ENCODE measurements at regions not wholly inside any gene's neighbourhood (a gene's known extent, or its start where the extent isn't known, plus 50 kb on each side); places are given as distances from the start of the nearest gene placed in this dataset.
A peak's percentile ranks its signal among the peaks of the same experiment; 100 is the strongest.

GRCh38 chr3:177822681-177823096 is 625.4 kb upstream of the TBL1XR1 start:
- H3K4me3 ChIP-seq (ENCODE audit: low read depth, low read length): no peak overlapping the region
- no CpG with 5 or more reads among the region's 2 CpGs for WGBS (ENCODE audit: insufficient coverage)
- H3K9me3 ChIP-seq (ENCODE audit: control insufficient read depth, insufficient read depth, low read length): no peaks in the 10 kb centered on the region
- no peak overlapping the region for H3K27ac ChIP-seq (ENCODE audit: low read depth, low read length)
- peaks cover 5% of the 10 kb centered on the region for H3K4me1 ChIP-seq (ENCODE audit: control insufficient read depth, insufficient read depth, low read length)
- H3K27me3 ChIP-seq (ENCODE audit: control insufficient read depth, insufficient read depth, low read length): no peaks in the 10 kb centered on the region
- H3K36me3 ChIP-seq (ENCODE audit: control insufficient read depth, insufficient read depth, low read length): no peaks in the 10 kb centered on the region
- peak in 1 of 6 donors; percentile 39 for DNase-seq (ENCODE audit: low read depth in 4 of 6, low spot score in 6 of 6)

GRCh38 chr3:177823701-177824189 is 626.5 kb upstream of the TBL1XR1 start:
- H3K4me1 ChIP-seq (ENCODE audit: control insufficient read depth, insufficient read depth, low read length): peaks cover 5% of the 10 kb centered on the region

GRCh38 chr3:177824190-177824786 is 627.0 kb upstream of the TBL1XR1 start:
- H3K9me3 ChIP-seq (ENCODE audit: control insufficient read depth, insufficient read depth, low read length): no peaks in the 10 kb centered on the region
- no peak overlapping the region for H3K4me3 ChIP-seq (ENCODE audit: low read depth, low read length)
- DNase-seq (ENCODE audit: low read depth in 4 of 6, low spot score in 6 of 6): peak in 1 of 6 donors; percentile 66
- no peaks in the 10 kb centered on the region for H3K36me3 ChIP-seq (ENCODE audit: control insufficient read depth, insufficient read depth, low read length)
- H3K27me3 ChIP-seq (ENCODE audit: control insufficient read depth, insufficient read depth, low read length): no peaks in the 10 kb centered on the region
- H3K4me1 ChIP-seq (ENCODE audit: control insufficient read depth, insufficient read depth, low read length): peaks cover 5% of the 10 kb centered on the region
- WGBS (ENCODE audit: insufficient coverage): 24% methylated on average over 3 of the region's 4 CpGs
- H3K27ac ChIP-seq (ENCODE audit: low read depth, low read length): no peak overlapping the region

More at GRCh38 chr3:177823701-177824189, 626.5 kb upstream of the TBL1XR1 start:
- DNase-seq (ENCODE audit: low read depth in 4 of 6, low spot score in 6 of 6): no peak
- Histone ChIP-seq H3K9me3 (ENCODE audit: control insufficient read depth, insufficient read depth, low read length) (no peaks in the 10 kb centered on the region), H3K27ac (ENCODE audit: low read depth, low read length) (no peak overlapping the region), H3K36me3 (ENCODE audit: control insufficient read depth, insufficient read depth, low read length) (no peaks in the 10 kb centered on the region), H3K4me3 (ENCODE audit: low read depth, low read length) (no peak overlapping the region), H3K27me3 (ENCODE audit: control insufficient read depth, insufficient read depth, low read length) (no peaks in the 10 kb centered on the region)
- WGBS (ENCODE audit: insufficient coverage): no CpG with 5 or more reads among the region's 9 CpGs

GRCh38 chr3:177824841-177825240 is 627.6 kb upstream of the TBL1XR1 start:
- Histone ChIP-seq H3K36me3 (ENCODE audit: control insufficient read depth, insufficient read depth, low read length) (no peaks in the 10 kb centered on the region), H3K27ac (ENCODE audit: low read depth, low read length) (no peak overlapping the region), H3K4me3 (ENCODE audit: low read depth, low read length) (no peak overlapping the region), H3K4me1 (ENCODE audit: control insufficient read depth, insufficient read depth, low read length) (peaks cover 5% of the 10 kb centered on the region), H3K9me3 (ENCODE audit: control insufficient read depth, insufficient read depth, low read length) (no peaks in the 10 kb centered on the region), H3K27me3 (ENCODE audit: control insufficient read depth, insufficient read depth, low read length) (no peaks in the 10 kb centered on the region)
- DNase-seq (ENCODE audit: low read depth in 4 of 6, low spot score in 6 of 6): no peak
- no CpG with 5 or more reads among the region's 4 CpGs for WGBS (ENCODE audit: insufficient coverage)

- H3K27me3 ChIP-seq (ENCODE audit: control insufficient read depth, insufficient read depth, low read length): no peaks in the 10 kb centered on the region
These were observed 629.0 kb upstream of the TBL1XR1 start for GRCh38 chr3:177826253-177826652.

GRCh38 chr3:177827511-177828207 is 630.4 kb upstream of the TBL1XR1 start:
- H3K4me1 ChIP-seq (ENCODE audit: control insufficient read depth, insufficient read depth, low read length): peaks cover 5% of the 10 kb centered on the region
- WGBS (ENCODE audit: insufficient coverage): 75% methylated on average over 1 of the region's 5 CpGs
- no peak overlapping the region for H3K27ac ChIP-seq (ENCODE audit: low read depth, low read length)
- no peaks in the 10 kb centered on the region for H3K27me3 ChIP-seq (ENCODE audit: control insufficient read depth, insufficient read depth, low read length)
- H3K9me3 ChIP-seq (ENCODE audit: control insufficient read depth, insufficient read depth, low read length): no peaks in the 10 kb centered on the region
- no peak for DNase-seq (ENCODE audit: low read depth in 4 of 6, low spot score in 6 of 6)
- no peak overlapping the region for H3K4me3 ChIP-seq (ENCODE audit: low read depth, low read length)
- no peaks in the 10 kb centered on the region for H3K36me3 ChIP-seq (ENCODE audit: control insufficient read depth, insufficient read depth, low read length)

More at GRCh38 chr3:177826253-177826652, 629.0 kb upstream of the TBL1XR1 start:
- Histone ChIP-seq H3K9me3 (ENCODE audit: control insufficient read depth, insufficient read depth, low read length) (no peaks in the 10 kb centered on the region), H3K4me1 (ENCODE audit: control insufficient read depth, insufficient read depth, low read length) (peaks cover 5% of the 10 kb centered on the region), H3K27ac (ENCODE audit: low read depth, low read length) (no peak overlapping the region), H3K4me3 (ENCODE audit: low read depth, low read length) (no peak overlapping the region), H3K36me3 (ENCODE audit: control insufficient read depth, insufficient read depth, low read length) (no peaks in the 10 kb centered on the region)
- WGBS (ENCODE audit: insufficient coverage): 92% methylated on average over 10 of the region's 10 CpGs
- no peak for DNase-seq (ENCODE audit: low read depth in 4 of 6, low spot score in 6 of 6)

GRCh38 chr3:177828208-177828565 is 630.9 kb upstream of the TBL1XR1 start:
- Histone ChIP-seq H3K4me3 (ENCODE audit: low read depth, low read length) (no peak overlapping the region), H3K36me3 (ENCODE audit: control insufficient read depth, insufficient read depth, low read length) (no peaks in the 10 kb centered on the region), H3K9me3 (ENCODE audit: control insufficient read depth, insufficient read depth, low read length) (no peaks in the 10 kb centered on the region), H3K27ac (ENCODE audit: low read depth, low read length) (no peak overlapping the region), H3K4me1 (ENCODE audit: control insufficient read depth, insufficient read depth, low read length) (peaks cover 5% of the 10 kb centered on the region), H3K27me3 (ENCODE audit: control insufficient read depth, insufficient read depth, low read length) (no peaks in the 10 kb centered on the region)
- DNase-seq (ENCODE audit: low read depth in 4 of 6, low spot score in 6 of 6): no peak
- WGBS (ENCODE audit: insufficient coverage): no CpG with 5 or more reads among the region's 1 CpG

- no peaks in the 10 kb centered on the region for H3K36me3 ChIP-seq (ENCODE audit: control insufficient read depth, insufficient read depth, low read length)
- no peaks in the 10 kb centered on the region for H3K27me3 ChIP-seq (ENCODE audit: control insufficient read depth, insufficient read depth, low read length)
- no peak for DNase-seq (ENCODE audit: low read depth in 4 of 6, low spot score in 6 of 6)
- 80% methylated on average over 1 of the region's 3 CpGs for WGBS (ENCODE audit: insufficient coverage)
- no peak overlapping the region for H3K4me3 ChIP-seq (ENCODE audit: low read depth, low read length)
- no peak overlapping the region for H3K27ac ChIP-seq (ENCODE audit: low read depth, low read length)
- H3K9me3 ChIP-seq (ENCODE audit: control insufficient read depth, insufficient read depth, low read length): no peaks in the 10 kb centered on the region
- no peaks in the 10 kb centered on the region for H3K4me1 ChIP-seq (ENCODE audit: control insufficient read depth, insufficient read depth, low read length)
These were observed 633.1 kb upstream of the TBL1XR1 start for GRCh38 chr3:177830411-177830849.

GRCh38 chr3:177831361-177831760 is 634.1 kb upstream of the TBL1XR1 start:
- Histone ChIP-seq H3K4me3 (ENCODE audit: low read depth, low read length) (no peak overlapping the region), H3K36me3 (ENCODE audit: control insufficient read depth, insufficient read depth, low read length) (no peaks in the 10 kb centered on the region), H3K27ac (ENCODE audit: low read depth, low read length) (no peak overlapping the region), H3K27me3 (ENCODE audit: control insufficient read depth, insufficient read depth, low read length) (no peaks in the 10 kb centered on the region), H3K4me1 (ENCODE audit: control insufficient read depth, insufficient read depth, low read length) (no peaks in the 10 kb centered on the region), H3K9me3 (ENCODE audit: control insufficient read depth, insufficient read depth, low read length) (no peaks in the 10 kb centered on the region)
- DNase-seq (ENCODE audit: low read depth in 4 of 6, low spot score in 6 of 6): no peak
- 93% methylated on average over 3 of the region's 4 CpGs for WGBS (ENCODE audit: insufficient coverage)

- DNase-seq (ENCODE audit: low read depth in 4 of 6, low spot score in 6 of 6): peak in 2 of 6 donors; percentile 90 to 94
- Histone ChIP-seq H3K36me3 (ENCODE audit: control insufficient read depth, insufficient read depth, low read length) (no peaks in the 10 kb centered on the region), H3K27ac (ENCODE audit: low read depth, low read length) (no peak overlapping the region), H3K27me3 (ENCODE audit: control insufficient read depth, insufficient read depth, low read length) (no peaks in the 10 kb centered on the region), H3K4me1 (ENCODE audit: control insufficient read depth, insufficient read depth, low read length) (peaks cover 5% of the 10 kb centered on the region), H3K4me3 (ENCODE audit: low read depth, low read length) (no peak overlapping the region), H3K9me3 (ENCODE audit: control insufficient read depth, insufficient read depth, low read length) (no peaks in the 10 kb centered on the region)
- no CpG with 5 or more reads among the region's 2 CpGs for WGBS (ENCODE audit: insufficient coverage)
These were observed 635.6 kb upstream of the TBL1XR1 start for GRCh38 chr3:177832880-177833279.
